Calu3 (cell line): ENCODE measurements at regions not wholly inside any gene's neighbourhood (a gene's known extent, or its start where the extent isn't known, plus 50 kb on each side); places are given as distances from the start of the nearest gene placed in this dataset.

Source experiments
- BruUV-seq: library from RNA; stranded (reverse); fragments of 400-500 nt; replicated peaks from 2 replicates; lab custom pipeline; 2021; lab: Mats Ljungman, UMichigan
- CTCF ChIA-PET: fragments of 300-600 bp; sonication (Branson Sonifier 250); formaldehyde crosslinking; loops from one replicate; lab custom pipeline; 2022; ENCODE audit warnings: antibody characterized with exemption; lab: Charles Lee
- DNase-seq: peaks from one replicate; pipeline ENCODE4 v3.0.0; 2022
- H3K27ac Mint-ChIP-seq: one replicate; pipeline ENCODE4 v1.8.0; 2022; ENCODE audit warnings: mixed read lengths; ENCODE audit not compliant: unreplicated experiment
- H3K27me3 Mint-ChIP-seq: one replicate; pipeline ENCODE4 v1.8.0; 2022; ENCODE audit warnings: mixed read lengths; ENCODE audit not compliant: unreplicated experiment
- H3K36me3 Mint-ChIP-seq: one replicate; pipeline ENCODE4 v1.8.0; 2022; ENCODE audit warnings: mild to moderate bottlenecking, moderate library complexity, mixed read lengths; ENCODE audit not compliant: insufficient read depth, unreplicated experiment
- H3K4me1 Mint-ChIP-seq: one replicate; pipeline ENCODE4 v1.8.0; 2022; ENCODE audit warnings: mild to moderate bottlenecking, low read depth, mixed read lengths; ENCODE audit not compliant: unreplicated experiment
- H3K4me3 Mint-ChIP-seq: one replicate; pipeline ENCODE4 v1.8.0; 2022; ENCODE audit warnings: mild to moderate bottlenecking, low read depth, moderate library complexity, mixed read lengths; ENCODE audit not compliant: unreplicated experiment
- H3K9me3 Mint-ChIP-seq: one replicate; pipeline ENCODE4 v1.8.0; 2022; ENCODE audit warnings: low read depth, mixed read lengths; ENCODE audit not compliant: unreplicated experiment
- CTCF ChIP-seq: fragments of 200-600 bp; IDR thresholded peaks from one replicate; pipeline ENCODE4 v1.8.0; 2022; ENCODE audit warnings: antibody characterized with exemption; ENCODE audit not compliant: unreplicated experiment
- intact Hi-C: fragments of 100-400 bp; cut with micrococcal nuclease; formaldehyde crosslinking; loops from one replicate; pipeline ENCODE4 v1.10.0; 2022; ENCODE audit not compliant: unreplicated experiment

GRCh38 chr16:58831386-58831785 lies 97.3 kb upstream of the GOT2 start:
- Mint-ChIP-seq H3K4me3 (no peak overlapping the region), H3K36me3 (no peaks in the 10 kb centered on the region), H3K9me3 (peaks cover 2% of the 10 kb centered on the region), H3K27me3 (peaks cover 15% of the 10 kb centered on the region), H3K27ac (no peak overlapping the region), H3K4me1 (no peaks in the 10 kb centered on the region)
- no peak for DNase-seq
- CTCF ChIA-PET: no interaction called here
- BruUV-seq: no TSS peak
- intact Hi-C loops: loop anchor here (10.0 kb wide), 1 partner anchor 57 kb away; no protein-coding TSS in a partner anchor
- no peak for TF ChIP-seq CTCF

- no peaks in the 10 kb centered on the region for H3K4me1 Mint-ChIP-seq
- intact Hi-C loops: no loop called here
- no peaks in the 10 kb centered on the region for H3K36me3 Mint-ChIP-seq
- no TSS peak for BruUV-seq
- no peak for TF ChIP-seq CTCF
- H3K27ac Mint-ChIP-seq: no peak overlapping the region
- H3K27me3 Mint-ChIP-seq: peaks cover 15% of the 10 kb centered on the region
- peaks cover 2% of the 10 kb centered on the region for H3K9me3 Mint-ChIP-seq
- H3K4me3 Mint-ChIP-seq: no peak overlapping the region
- CTCF ChIA-PET: no interaction called here
- DNase-seq: no peak
Observed at GRCh38 chr16:58828901-58829545, 94.9 kb upstream of the GOT2 start.

GRCh38 chr16:58824201-58824600 lies 90.1 kb upstream of the GOT2 start:
- no peak for DNase-seq
- peaks cover 2% of the 10 kb centered on the region for H3K9me3 Mint-ChIP-seq
- H3K4me3 Mint-ChIP-seq: no peak overlapping the region
- H3K27me3 Mint-ChIP-seq: no peaks in the 10 kb centered on the region
- BruUV-seq: no TSS peak
- H3K4me1 Mint-ChIP-seq: no peaks in the 10 kb centered on the region
- TF ChIP-seq CTCF: no peak
- H3K27ac Mint-ChIP-seq: no peak overlapping the region
- no peaks in the 10 kb centered on the region for H3K36me3 Mint-ChIP-seq
- CTCF ChIA-PET: no interaction called here
- intact Hi-C loops: no loop called here

- no peaks in the 10 kb centered on the region for H3K27me3 Mint-ChIP-seq
- CTCF ChIA-PET: no interaction called here
- no peak for TF ChIP-seq CTCF
- DNase-seq: no peak
- H3K36me3 Mint-ChIP-seq: no peaks in the 10 kb centered on the region
- no TSS peak for BruUV-seq
- peaks cover 2% of the 10 kb centered on the region for H3K9me3 Mint-ChIP-seq
- H3K4me1 Mint-ChIP-seq: no peaks in the 10 kb centered on the region
- intact Hi-C loops: no loop called here
- no peak overlapping the region for H3K4me3 Mint-ChIP-seq
- H3K27ac Mint-ChIP-seq: no peak overlapping the region
Observed at GRCh38 chr16:58821886-58822285, 87.8 kb upstream of the GOT2 start.
